DOHH2 (cell line): ENCODE measurements at regions not wholly inside any gene's neighbourhood (a gene's known extent, or its start where the extent isn't known, plus 50 kb on each side); places are given as distances from the start of the nearest gene placed in this dataset.
"Not testable (repeated sequence)": the region's sequence is repeated elsewhere in the genome, so short reads cannot be mapped to it uniquely, and the experiment has no call there.

Source experiments
- CTCF ChIP-seq: fragments of 200-600 bp; sonication (generic); IDR thresholded peaks from one replicate; pipeline ENCODE4 v1.5.1; 2014; ENCODE audit warnings: antibody characterized with exemption, mild to moderate bottlenecking, low read depth, low read length; ENCODE audit not compliant: poor library complexity, severe bottlenecking
- EZH2phosphoT487 ChIP-seq: fragments of 200-600 bp; sonication (generic); IDR thresholded peaks from 2 replicates; pipeline ENCODE4 v1.6.1; 2017; ENCODE audit warnings: borderline replicate concordance, mild to moderate bottlenecking, antibody characterized with exemption, low read length, moderate library complexity, mixed read lengths

GRCh38 chr12:24619954-24620353, 328.9 kb downstream of the BCAT1 start:
- TF ChIP-seq CTCF, EZH2phosphoT487: not testable (repeated sequence)
